IMR-90 (cell line): ENCODE measurements at regions not wholly inside any gene's neighbourhood (a gene's known extent, or its start where the extent isn't known, plus 50 kb on each side); places are given as distances from the start of the nearest gene placed in this dataset.

ENCODE experiments used
- ATAC-seq: fragments of 200-7000 bp; cut with Tn5 transposase; 2 replicates; pipeline ENCODE4 v1.9.1; 2020; ENCODE audit warnings: low read depth, mild to moderate bottlenecking, moderate library complexity
- BruUV-seq: library from RNA; stranded (reverse); fragments of 400-500 nt; replicated peaks from 2 replicates; lab custom pipeline; 2021; lab: Mats Ljungman, UMichigan
- CTCF ChIA-PET: fragments of 300-600 bp; formaldehyde crosslinking; extraction: SDS; loops from one replicate; lab custom pipeline; 2021; ENCODE audit warnings: antibody characterized with exemption; lab: Yijun Ruan, JAX
- POLR2A ChIA-PET: fragments of 300-600 bp; sonication (Branson Sonifier 250); formaldehyde crosslinking; loops from one replicate; lab custom pipeline; 2022; ENCODE audit warnings: antibody characterized with exemption; ENCODE audit not compliant: unreplicated experiment; lab: Charles Lee
- DNase-seq: peaks from one replicate; pipeline ENCODE4 v3.0.0; 2013
- H2AFZ ChIP-seq: replicated peaks from 2 replicates; pipeline ENCODE3; 2013; ENCODE audit warnings: low read length, mild to moderate bottlenecking; ENCODE audit not compliant: poor library complexity
- H2AK5ac ChIP-seq: 2 replicates; pipeline ENCODE4 v1.6.1; 2013; ENCODE audit warnings: low read depth, low read length, inconsistent platforms
- H2AK9ac ChIP-seq: replicated peaks from 2 replicates; pipeline ENCODE3; 2013; ENCODE audit warnings: mild to moderate bottlenecking, low read depth, low read length, moderate library complexity; ENCODE audit not compliant: poor library complexity
- H2BK120ac ChIP-seq: 2 replicates; pipeline ENCODE4 v1.6.1; 2013; ENCODE audit warnings: low read depth, low read length, inconsistent platforms
- H2BK15ac ChIP-seq: 3 replicates; pipeline ENCODE4 v1.6.1; 2013; ENCODE audit warnings: low read depth, low read length, inconsistent platforms
- H2BK20ac ChIP-seq: 2 replicates; pipeline ENCODE4 v1.6.1; 2013; ENCODE audit warnings: low read depth, mild to moderate bottlenecking, inconsistent platforms, low read length, moderate library complexity
- H2BK5ac ChIP-seq: 2 replicates; pipeline ENCODE4 v1.6.1; 2013; ENCODE audit warnings: mild to moderate bottlenecking, low read depth, low read length, inconsistent platforms; ENCODE audit not compliant: poor library complexity, severe bottlenecking
- H3K14ac ChIP-seq: replicated peaks from 2 replicates; pipeline ENCODE4 v1.6.1; 2013; ENCODE audit warnings: low read depth, low read length, inconsistent platforms
- H3K18ac ChIP-seq: 2 replicates; pipeline ENCODE4 v1.6.1; 2013; ENCODE audit warnings: low read depth, low read length, control low read depth
- H3K23ac ChIP-seq: 2 replicates; pipeline ENCODE4 v1.6.1; 2013; ENCODE audit warnings: low read depth, low read length, inconsistent platforms
- H3K27ac ChIP-seq: 2 replicates; pipeline ENCODE4 v1.5.1; 2013; ENCODE audit warnings: mild to moderate bottlenecking, control low read depth, low read length; ENCODE audit not compliant: insufficient read depth
- H3K27me3 ChIP-seq: 2 replicates; pipeline ENCODE4 v1.6.1; 2013; ENCODE audit warnings: low read length; ENCODE audit not compliant: control insufficient read depth, insufficient read depth
- H3K36me3 ChIP-seq: 2 replicates; pipeline ENCODE4 v1.6.1; 2013; ENCODE audit warnings: low read length, mixed read lengths; ENCODE audit not compliant: control insufficient read depth, insufficient read depth
- H3K4ac ChIP-seq: 2 replicates; pipeline ENCODE4 v1.6.1; 2013; ENCODE audit warnings: low read depth, low read length, inconsistent platforms
- H3K4me1 ChIP-seq: 2 replicates; pipeline ENCODE4 v1.6.1; 2013; ENCODE audit warnings: low read length, mixed read lengths; ENCODE audit not compliant: control insufficient read depth, insufficient read depth
- H3K4me2 ChIP-seq: 2 replicates; pipeline ENCODE4 v1.6.1; 2013; ENCODE audit warnings: low read depth, mild to moderate bottlenecking, control low read depth, low read length, moderate library complexity
- H3K4me3 ChIP-seq: 2 replicates; pipeline ENCODE4 v1.5.1; 2013; ENCODE audit warnings: low read depth, mild to moderate bottlenecking, control low read depth, low read length, moderate library complexity; ENCODE audit not compliant: insufficient read depth
- H3K56ac ChIP-seq: 2 replicates; pipeline ENCODE4 v1.6.1; 2013; ENCODE audit warnings: low read length, inconsistent platforms; ENCODE audit not compliant: insufficient read depth; ENCODE audit errors: extremely low read depth
- H3K79me1 ChIP-seq, 2 experiments: 2 replicates each; pipeline ENCODE4 v1.6.1; 2013; ENCODE audit warnings: low read length in 2 of 2, inconsistent platforms in 1 of 2, low read depth in 1 of 2
- H3K9ac ChIP-seq: 2 replicates; pipeline ENCODE4 v1.6.1; 2013; ENCODE audit warnings: low read depth, low read length, control low read depth
- H3K9me1 ChIP-seq: 2 replicates; pipeline ENCODE4 v1.6.1; 2013; ENCODE audit warnings: low read length, inconsistent platforms; ENCODE audit not compliant: insufficient read depth
- H3K9me3 ChIP-seq: 2 replicates; pipeline ENCODE4 v1.6.1; 2013; ENCODE audit warnings: low read length; ENCODE audit not compliant: control insufficient read depth, insufficient read depth
- H4K20me1 ChIP-seq: 2 replicates; pipeline ENCODE4 v1.6.1; 2013; ENCODE audit warnings: low read length, inconsistent platforms; ENCODE audit not compliant: insufficient read depth
- H4K5ac ChIP-seq: 2 replicates; pipeline ENCODE4 v1.6.1; 2013; ENCODE audit warnings: mild to moderate bottlenecking, low read depth, low read length, control low read depth
- H4K8ac ChIP-seq, 2 experiments: 2 replicates each; pipeline ENCODE4 v1.6.1; 2013; ENCODE audit warnings: low read depth in 2 of 2, low read length in 2 of 2, control low read depth in 1 of 2, inconsistent platforms in 1 of 2
- H4K91ac ChIP-seq: 2 replicates; pipeline ENCODE4 v1.6.1; 2013; ENCODE audit warnings: low read depth, low read length, inconsistent platforms; ENCODE audit not compliant: insufficient read depth
- CEBPB ChIP-seq: IDR thresholded peaks from 2 replicates; pipeline ENCODE4 v1.6.1; 2012; ENCODE audit warnings: low read depth, low read length, improper control_type of control experiment
- CHD1 ChIP-seq: IDR thresholded peaks from 2 replicates; pipeline ENCODE4 v1.6.1; 2012; ENCODE audit warnings: low read depth, low read length, improper control_type of control experiment
- FOS ChIP-seq: fragments of 150-350 bp; IDR thresholded peaks from 2 replicates; pipeline ENCODE4 v1.6.1; 2016; ENCODE audit warnings: low read depth, low read length
- MAFK ChIP-seq: IDR thresholded peaks from 2 replicates; pipeline ENCODE4 v1.6.1; 2012; ENCODE audit warnings: low read depth, low read length, improper control_type of control experiment
- MAZ ChIP-seq: IDR thresholded peaks from 2 replicates; pipeline ENCODE4 v1.6.1; 2012; ENCODE audit warnings: low read depth, mild to moderate bottlenecking, low read length, improper control_type of control experiment, moderate library complexity, borderline replicate concordance
- NFE2L2 ChIP-seq: fragments of 150-350 bp; IDR thresholded peaks from 2 replicates; pipeline ENCODE4 v1.6.1; 2016; ENCODE audit warnings: low read depth, mild to moderate bottlenecking, low read length
- RAD21 ChIP-seq: IDR thresholded peaks from 2 replicates; pipeline ENCODE4 v1.6.1; 2012; ENCODE audit warnings: low read length, improper control_type of control experiment
- RCOR1 ChIP-seq: IDR thresholded peaks from 2 replicates; pipeline ENCODE4 v1.6.1; 2012; ENCODE audit warnings: mild to moderate bottlenecking, low read length, improper control_type of control experiment; ENCODE audit not compliant: insufficient replicate concordance
- SMC3 ChIP-seq: fragments of 150-350 bp; IDR thresholded peaks from 2 replicates; pipeline ENCODE4 v1.6.1; 2016; ENCODE audit warnings: low read depth, mild to moderate bottlenecking, antibody characterized with exemption, low read length, moderate library complexity
- WGBS, 2 experiments: methylation state at CpG; one replicate each; pipeline versions ENCODE4 v1.1.5 to v1.1.7; 2013; ENCODE audit warnings: missing lambda C conversion rate in 2 of 2; ENCODE audit not compliant: insufficient read length in 1 of 2; ENCODE audit errors: extremely low coverage in 2 of 2; 5-methylcytosine and 5-hydroxymethylcytosine counted together
- dilution Hi-C: fragments of 300-500 bp; cut with HindIII; formaldehyde crosslinking; loops from one replicate; pipeline ENCODE4 v1.14.3; 2018; ENCODE audit warnings: low sequenced_read_pairs; ENCODE audit not compliant: unreplicated experiment
- in situ Hi-C: fragments of 300-500 bp; cut with MboI; formaldehyde crosslinking; loops from 3 replicates; pipeline ENCODE4 v1.14.3; 2019; ENCODE audit warnings: low sequenced_read_pairs, inconsistent platforms, mixed read lengths
- intact Hi-C: fragments of 100-400 bp; cut with micrococcal nuclease; formaldehyde crosslinking; loops from 2 replicates; pipeline ENCODE4 v1.10.0; 2022

DNA sequence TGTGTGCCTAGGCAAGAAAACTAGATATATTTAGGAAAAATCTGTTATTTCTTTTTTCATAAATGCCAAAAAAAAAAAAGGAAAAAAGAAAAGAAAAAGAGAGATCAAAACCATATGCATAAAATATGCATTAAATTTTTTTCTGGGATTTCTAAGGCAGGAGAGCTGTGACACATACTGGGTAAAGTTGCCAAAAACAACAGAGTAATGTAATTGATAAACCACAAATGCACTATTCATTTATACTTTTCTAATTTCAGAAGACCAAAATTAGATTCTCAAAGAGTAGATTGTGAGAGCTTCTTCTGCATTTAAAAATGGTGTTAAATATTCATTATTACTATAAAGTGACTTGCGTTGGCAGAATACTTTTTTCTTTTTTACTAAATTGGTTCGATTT is 673.8 kb upstream of the MGAT4C start:
- TF ChIP-seq MAFK (no peak), RAD21 (no peak), FOS (no peak), CEBPB (no peak), MAZ (no peak), SMC3 (no peak), NFE2L2 (no peak), CHD1 (no peak), RCOR1 (no peak)
- no peak overlapping the region for H4K5ac ChIP-seq
- in situ Hi-C loops, result no loop called here

More for the DNA sequence above, 673.8 kb upstream of the MGAT4C start:
- Histone ChIP-seq H3K9ac (no peak overlapping the region), H3K4ac (no peak overlapping the region), H2BK15ac (no peak overlapping the region), H3K23ac (no peak overlapping the region), H3K18ac (no peak overlapping the region), H2AK9ac (no peak overlapping the region), H3K27ac (no peak overlapping the region), H3K4me2 (no peak overlapping the region), H2AFZ (no peak overlapping the region), H3K27me3 (no peaks in the 10 kb centered on the region), H3K4me3 (no peak overlapping the region), H3K36me3 (no peaks in the 10 kb centered on the region), H4K8ac (no peak overlapping the region), H4K20me1 (no peaks in the 10 kb centered on the region), H3K4me1 (no peaks in the 10 kb centered on the region), H3K79me1 (no peaks in the 10 kb centered on the region), H2BK120ac (no peak overlapping the region), H2AK5ac (no peak overlapping the region), H4K91ac (no peak overlapping the region), H3K14ac (no peak overlapping the region), H3K9me3 (no peaks in the 10 kb centered on the region), H3K9me1 (no peaks in the 10 kb centered on the region), H3K56ac (no peak overlapping the region), H2BK5ac (no peak overlapping the region), H2BK20ac (no peak overlapping the region)
- no peak for ATAC-seq
- dilution Hi-C loops, result no loop called here
- BruUV-seq, result no TSS peak
- CTCF ChIA-PET, result interaction anchor here (0.7 kb wide), 1 partner anchor 389 kb away, joined by 3 read pairs; no protein-coding TSS in a partner anchor
- intact Hi-C loops, result no loop called here
- peak; percentile 20 for DNase-seq
- POLR2A ChIA-PET, result no interaction called here
- WGBS, 2 experiments, result no CpG with 5 or more reads among the region's 2 CpGs
